ENCODE measurements at regions not wholly inside any gene's neighbourhood (a gene's known extent, or its start where the extent isn't known, plus 50 kb on each side); places are given as distances from the start of the nearest gene placed in this dataset.

DNA sequence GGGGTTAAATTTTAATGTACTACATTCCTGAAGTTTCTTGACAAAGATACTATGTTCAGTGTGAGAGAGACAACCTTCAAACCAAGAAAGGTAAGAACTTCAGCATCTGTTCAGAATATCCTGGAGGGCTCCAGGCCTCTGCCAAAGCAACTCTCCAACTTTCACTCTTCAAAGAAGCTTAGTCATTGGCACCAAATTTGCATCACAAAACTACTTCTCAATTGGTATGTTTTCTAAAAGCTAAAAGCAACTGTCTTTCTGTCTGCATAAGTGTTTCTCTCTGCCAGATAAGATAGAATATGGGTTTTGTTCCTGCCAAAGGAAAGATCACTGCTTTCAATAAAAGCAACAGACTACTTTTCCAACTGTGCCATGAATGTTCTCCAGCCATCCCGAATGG lies 187.4 kb downstream of the SUCLA2 start:
- intact Hi-C loops (cut with micrococcal nuclease), result no loop called here
- no peaks in the 10 kb centered on the region for H3K9me3 ChIP-seq (ENCODE audit: control insufficient read depth, insufficient read depth, low read length)
- H2BK15ac ChIP-seq (ENCODE audit: low read depth, low read length), result no peak overlapping the region
- ChIA-PET CTCF (no interaction called here), POLR2A (ENCODE audit: unreplicated experiment) (no interaction called here)
- no peak overlapping the region for H3K56ac ChIP-seq (ENCODE audit: extremely low read depth, insufficient read depth, low read length)
- ATAC-seq (ENCODE audit: low read depth) (no peak), DNase-seq (no peak)
- H2BK20ac ChIP-seq (ENCODE audit: low read depth, low read length), result no peak overlapping the region
- WGBS, 2 experiments (ENCODE audit: extremely low coverage in 2 of 2, insufficient read length in 1 of 2), result no CpG with 5 or more reads among the region's 1 CpG
- H3K9me1 ChIP-seq (ENCODE audit: insufficient read depth, low read length), result no peaks in the 10 kb centered on the region
- H4K91ac ChIP-seq (ENCODE audit: insufficient read depth, low read depth, low read length), result no peak overlapping the region
- no peak overlapping the region for H3K4ac ChIP-seq (ENCODE audit: low read depth, low read length)
- H3K9ac ChIP-seq (ENCODE audit: low read depth, low read length), result no peak overlapping the region
- peaks cover 9% of the 10 kb centered on the region for H3K27me3 ChIP-seq (ENCODE audit: control insufficient read depth, insufficient read depth, low read length)
- no peak overlapping the region for H3K18ac ChIP-seq (ENCODE audit: low read depth, low read length)
- no TSS peak for BruUV-seq (replicated peaks)
- no peaks in the 10 kb centered on the region for H3K4me1 ChIP-seq (ENCODE audit: control insufficient read depth, insufficient read depth, low read length)
- no peak overlapping the region for H3K27ac ChIP-seq (ENCODE audit: insufficient read depth, low read length)
- H3K14ac ChIP-seq (replicated peaks; ENCODE audit: low read depth, low read length), result no peak overlapping the region
- in situ Hi-C loops (cut with MboI; ENCODE audit: low sequenced_read_pairs), result no loop called here
- H4K5ac ChIP-seq (ENCODE audit: low read depth, low read length), result no peak overlapping the region
- no peak overlapping the region for H3K4me2 ChIP-seq (ENCODE audit: low read depth, low read length)
- H3K4me3 ChIP-seq (ENCODE audit: insufficient read depth, low read depth, low read length), result no peak overlapping the region
- TF ChIP-seq, protein P1, sequence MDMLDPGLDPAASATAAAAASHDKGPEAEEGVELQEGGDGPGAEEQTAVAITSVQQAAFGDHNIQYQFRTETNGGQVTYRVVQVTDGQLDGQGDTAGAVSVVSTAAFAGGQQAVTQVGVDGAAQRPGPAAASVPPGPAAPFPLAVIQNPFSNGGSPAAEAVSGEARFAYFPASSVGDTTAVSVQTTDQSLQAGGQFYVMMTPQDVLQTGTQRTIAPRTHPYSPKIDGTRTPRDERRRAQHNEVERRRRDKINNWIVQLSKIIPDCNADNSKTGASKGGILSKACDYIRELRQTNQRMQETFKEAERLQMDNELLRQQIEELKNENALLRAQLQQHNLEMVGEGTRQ (IDR thresholded peaks at IDR 0.05; ENCODE audit: low read depth, low read length), result no peak
- TF ChIP-seq CEBPB (IDR thresholded peaks at IDR 0.05; ENCODE audit: low read depth, low read length), result no peak
- TF ChIP-seq BHLHE40 (IDR thresholded peaks at IDR 0.05; ENCODE audit: low read depth, low read length), result no peak
- no peak for TF ChIP-seq MAFK (IDR thresholded peaks at IDR 0.05; ENCODE audit: low read depth, low read length)
- TF ChIP-seq POLR2A (IDR thresholded peaks at IDR 0.05; ENCODE audit: low read depth, low read length), result no peak
- no peak for TF ChIP-seq RAD21 (IDR thresholded peaks at IDR 0.05; ENCODE audit: low read length)
- TF ChIP-seq MXI1 (IDR thresholded peaks at IDR 0.05; ENCODE audit: borderline replicate concordance, low read depth, low read length), result no peak
- no peak for TF ChIP-seq RCOR1 (IDR thresholded peaks at IDR 0.05; ENCODE audit: insufficient replicate concordance, low read length)
- no peak for TF ChIP-seq MAZ (IDR thresholded peaks at IDR 0.05; ENCODE audit: borderline replicate concordance, low read depth, low read length)
- no peak for TF ChIP-seq SMC3 (IDR thresholded peaks at IDR 0.05; ENCODE audit: low read depth, low read length)
- TF ChIP-seq RFX5 (IDR thresholded peaks at IDR 0.05; ENCODE audit: low read depth, low read length), result no peak
- no peak for TF ChIP-seq CHD1 (IDR thresholded peaks at IDR 0.05; ENCODE audit: low read depth, low read length)
- TF ChIP-seq, protein P2, sequence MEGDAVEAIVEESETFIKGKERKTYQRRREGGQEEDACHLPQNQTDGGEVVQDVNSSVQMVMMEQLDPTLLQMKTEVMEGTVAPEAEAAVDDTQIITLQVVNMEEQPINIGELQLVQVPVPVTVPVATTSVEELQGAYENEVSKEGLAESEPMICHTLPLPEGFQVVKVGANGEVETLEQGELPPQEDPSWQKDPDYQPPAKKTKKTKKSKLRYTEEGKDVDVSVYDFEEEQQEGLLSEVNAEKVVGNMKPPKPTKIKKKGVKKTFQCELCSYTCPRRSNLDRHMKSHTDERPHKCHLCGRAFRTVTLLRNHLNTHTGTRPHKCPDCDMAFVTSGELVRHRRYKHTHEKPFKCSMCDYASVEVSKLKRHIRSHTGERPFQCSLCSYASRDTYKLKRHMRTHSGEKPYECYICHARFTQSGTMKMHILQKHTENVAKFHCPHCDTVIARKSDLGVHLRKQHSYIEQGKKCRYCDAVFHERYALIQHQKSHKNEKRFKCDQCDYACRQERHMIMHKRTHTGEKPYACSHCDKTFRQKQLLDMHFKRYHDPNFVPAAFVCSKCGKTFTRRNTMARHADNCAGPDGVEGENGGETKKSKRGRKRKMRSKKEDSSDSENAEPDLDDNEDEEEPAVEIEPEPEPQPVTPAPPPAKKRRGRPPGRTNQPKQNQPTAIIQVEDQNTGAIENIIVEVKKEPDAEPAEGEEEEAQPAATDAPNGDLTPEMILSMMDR (conservative IDR thresholded peaks at IDR 0.05; ENCODE audit: low read depth, low read length), result no peak
- TF ChIP-seq NFE2L2 (IDR thresholded peaks at IDR 0.05; ENCODE audit: low read depth, low read length), result no peak
- TF ChIP-seq FOS (IDR thresholded peaks at IDR 0.05; ENCODE audit: low read depth, low read length), result no peak
- TF ChIP-seq, protein P3, sequence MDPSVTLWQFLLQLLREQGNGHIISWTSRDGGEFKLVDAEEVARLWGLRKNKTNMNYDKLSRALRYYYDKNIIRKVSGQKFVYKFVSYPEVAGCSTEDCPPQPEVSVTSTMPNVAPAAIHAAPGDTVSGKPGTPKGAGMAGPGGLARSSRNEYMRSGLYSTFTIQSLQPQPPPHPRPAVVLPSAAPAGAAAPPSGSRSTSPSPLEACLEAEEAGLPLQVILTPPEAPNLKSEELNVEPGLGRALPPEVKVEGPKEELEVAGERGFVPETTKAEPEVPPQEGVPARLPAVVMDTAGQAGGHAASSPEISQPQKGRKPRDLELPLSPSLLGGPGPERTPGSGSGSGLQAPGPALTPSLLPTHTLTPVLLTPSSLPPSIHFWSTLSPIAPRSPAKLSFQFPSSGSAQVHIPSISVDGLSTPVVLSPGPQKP (IDR thresholded peaks at IDR 0.05; ENCODE audit: borderline replicate concordance, low read depth, low read length), result no peak
- H2AK5ac ChIP-seq (ENCODE audit: low read depth, low read length), result no peak overlapping the region
- H3K79me1 ChIP-seq (ENCODE audit: low read depth in 1 of 2, low read length in 2 of 2), result no peaks in the 10 kb centered on the region
- H3K23ac ChIP-seq (ENCODE audit: low read depth, low read length), result no peak overlapping the region
- no peak overlapping the region for H4K8ac ChIP-seq (ENCODE audit: low read depth in 2 of 2, low read length in 2 of 2)
- no peak overlapping the region for H2BK120ac ChIP-seq (ENCODE audit: low read depth, low read length)
- no peak overlapping the region for H2AK9ac ChIP-seq (replicated peaks; ENCODE audit: low read depth, low read length, poor library complexity)
- H4K20me1 ChIP-seq (ENCODE audit: insufficient read depth, low read length), result no peaks in the 10 kb centered on the region
- no peaks in the 10 kb centered on the region for H3K36me3 ChIP-seq (ENCODE audit: control insufficient read depth, insufficient read depth, low read length)
- dilution Hi-C loops (cut with HindIII; ENCODE audit: low sequenced_read_pairs, unreplicated experiment), result no loop called here
- no peak overlapping the region for H2AFZ ChIP-seq (replicated peaks; ENCODE audit: low read length, poor library complexity)
- no peak overlapping the region for H2BK5ac ChIP-seq (ENCODE audit: low read depth, low read length, poor library complexity, severe bottlenecking)
